NT2/D1 (cell line): ENCODE measurements at regions not wholly inside any gene's neighbourhood (a gene's known extent, or its start where the extent isn't known, plus 50 kb on each side); places are given as distances from the start of the nearest gene placed in this dataset.

ENCODE experiments used
- YY1 ChIP-seq: IDR thresholded peaks from 2 replicates; pipeline ENCODE4 v1.6.1; 2011; ENCODE audit not compliant: insufficient read length, insufficient read depth
- ZNF274 ChIP-seq: IDR thresholded peaks from 2 replicates; pipeline ENCODE4 v1.6.1; 2011; ENCODE audit warnings: mild to moderate bottlenecking, low read depth, low read length

DNA sequence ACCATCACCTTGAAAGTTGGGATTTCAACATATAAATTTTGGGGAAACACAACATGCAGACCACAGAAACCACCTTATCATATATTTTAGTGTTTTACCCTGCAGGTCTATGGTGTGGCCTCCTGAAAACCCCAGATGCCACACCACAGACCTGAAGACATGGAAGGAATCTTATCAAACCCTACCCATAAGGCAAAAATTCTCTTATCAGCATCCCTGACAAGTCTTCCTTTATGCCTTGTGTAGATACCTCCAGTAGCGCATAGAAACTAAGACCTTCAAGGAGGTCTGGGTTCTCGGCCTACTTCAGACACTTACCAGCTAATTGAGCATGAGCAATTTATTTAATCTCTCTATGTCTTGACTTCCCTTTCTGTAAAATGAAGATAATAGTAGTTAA is 59.1 kb upstream of the SLC14A2 start:
- TF ChIP-seq YY1, result no peak
- no peak for TF ChIP-seq ZNF274
